Activated CD4-positive, alpha-beta T cell treated with anti-CD3 and anti-CD28 coated beads, Interleukin-2, amount 10 ng/mL, durations not matched to agents 24 days and 14 days (primary cell): ENCODE measurements at regions not wholly inside any gene's neighbourhood (a gene's known extent, or its start where the extent isn't known, plus 50 kb on each side); places are given as distances from the start of the nearest gene placed in this dataset.
A peak's percentile ranks its signal among the peaks of the same experiment; 100 is the strongest.
"Not testable (repeated sequence)": the region's sequence is repeated elsewhere in the genome, so short reads cannot be mapped to it uniquely, and the experiment has no call there.

ENCODE experiments used
- DNase-seq: peaks from one replicate; pipeline ENCODE4 v3.0.0; 2022
- H3K27ac Mint-ChIP-seq: one replicate; pipeline ENCODE4 v1.8.0; 2022; ENCODE audit warnings: mild to moderate bottlenecking, mixed read lengths
- H3K27me3 Mint-ChIP-seq: one replicate; pipeline ENCODE4 v1.8.0; 2022; ENCODE audit warnings: mixed read lengths
- H3K36me3 Mint-ChIP-seq: one replicate; pipeline ENCODE4 v1.8.0; 2022; ENCODE audit warnings: low read depth, mild to moderate bottlenecking, mixed read lengths
- H3K4me1 Mint-ChIP-seq: one replicate; pipeline ENCODE4 v1.8.0; 2021; ENCODE audit warnings: mixed read lengths
- H3K4me3 Mint-ChIP-seq: one replicate; pipeline ENCODE4 v1.8.0; 2022; ENCODE audit warnings: mild to moderate bottlenecking, moderate library complexity, mixed read lengths
- H3K9me3 Mint-ChIP-seq: one replicate; pipeline ENCODE4 v1.8.0; 2021; ENCODE audit warnings: mixed read lengths
- intact Hi-C: fragments of 100-400 bp; cut with micrococcal nuclease; formaldehyde crosslinking; loops from one replicate; pipeline ENCODE4 v1.15.1; 2023

DNA sequence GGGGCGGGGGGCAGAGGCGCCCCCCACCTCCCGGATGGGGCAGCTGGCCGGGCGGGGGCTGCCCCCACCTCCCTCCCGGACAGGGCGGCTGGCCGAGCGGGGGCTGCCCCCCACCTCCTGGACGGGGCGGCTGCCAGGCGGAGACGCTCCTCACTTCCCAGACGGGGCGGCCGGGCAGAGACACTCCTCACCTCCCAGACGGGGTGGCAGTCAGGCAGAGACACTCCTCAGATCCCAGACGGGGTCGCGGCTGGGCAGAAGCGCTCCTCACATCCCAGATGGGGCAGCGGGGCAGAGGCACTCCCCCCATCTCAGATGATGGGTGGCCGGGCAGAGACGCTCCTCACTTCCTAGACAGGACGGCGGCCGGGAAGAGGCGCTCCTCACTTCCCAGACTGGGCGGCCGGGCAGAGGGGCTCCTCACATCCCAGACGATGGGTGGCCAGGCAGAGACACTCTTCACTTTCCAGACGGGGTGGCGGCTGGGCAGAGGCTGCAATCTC is 240.1 kb downstream of the NPIPA7 start:
- H3K36me3 Mint-ChIP-seq, H3K9me3 Mint-ChIP-seq, H3K27me3 Mint-ChIP-seq, H3K4me1 Mint-ChIP-seq, DNase-seq, H3K4me3 Mint-ChIP-seq, H3K27ac Mint-ChIP-seq, intact Hi-C loops: not testable (repeated sequence)

DNA sequence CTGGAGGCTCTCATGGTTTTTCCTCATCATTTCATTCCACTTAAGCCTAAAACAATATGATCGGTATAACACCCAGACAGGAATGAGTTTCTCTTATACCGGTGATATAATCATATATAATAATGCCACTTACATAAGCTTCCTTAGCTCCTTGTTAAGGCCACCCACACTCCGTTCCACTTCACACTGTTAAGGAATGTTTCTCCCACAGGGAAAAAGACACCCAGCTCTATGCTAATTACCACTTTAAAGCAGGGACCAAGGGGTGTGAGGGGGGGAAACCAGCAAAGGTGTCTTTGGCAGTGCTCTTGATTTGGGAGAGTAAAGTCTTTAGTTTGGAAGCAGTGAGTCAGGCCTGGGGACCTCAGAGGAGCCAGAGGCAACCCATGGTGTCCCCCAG is 245.4 kb downstream of the NPIPA7 start:
- intact Hi-C loops, H3K27ac Mint-ChIP-seq, H3K9me3 Mint-ChIP-seq, H3K27me3 Mint-ChIP-seq, DNase-seq, H3K4me1 Mint-ChIP-seq, H3K36me3 Mint-ChIP-seq, H3K4me3 Mint-ChIP-seq: not testable (repeated sequence)

DNA sequence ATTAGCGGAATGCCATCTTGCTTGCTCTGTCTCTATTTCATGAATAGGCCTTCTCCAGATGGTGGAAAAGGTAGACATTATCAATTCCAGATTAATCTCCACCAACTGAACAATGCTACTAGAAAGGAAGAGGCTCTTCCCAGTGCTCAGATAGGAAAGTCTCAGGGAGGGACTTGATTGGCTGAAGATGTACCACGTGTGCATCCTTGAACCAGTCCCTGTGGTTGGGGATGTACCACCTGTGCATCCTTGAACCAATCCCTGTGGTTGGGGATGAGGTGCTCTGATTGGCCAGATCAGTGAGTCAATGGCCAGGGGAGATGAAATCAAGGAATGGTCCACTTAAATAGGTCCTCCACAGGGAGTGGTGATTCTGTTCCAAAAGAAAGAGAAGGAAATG is 246.2 kb downstream of the NPIPA7 start:
- H3K36me3 Mint-ChIP-seq, DNase-seq, H3K4me3 Mint-ChIP-seq, H3K27me3 Mint-ChIP-seq, H3K4me1 Mint-ChIP-seq, H3K27ac Mint-ChIP-seq, intact Hi-C loops, H3K9me3 Mint-ChIP-seq: not testable (repeated sequence)

DNA sequence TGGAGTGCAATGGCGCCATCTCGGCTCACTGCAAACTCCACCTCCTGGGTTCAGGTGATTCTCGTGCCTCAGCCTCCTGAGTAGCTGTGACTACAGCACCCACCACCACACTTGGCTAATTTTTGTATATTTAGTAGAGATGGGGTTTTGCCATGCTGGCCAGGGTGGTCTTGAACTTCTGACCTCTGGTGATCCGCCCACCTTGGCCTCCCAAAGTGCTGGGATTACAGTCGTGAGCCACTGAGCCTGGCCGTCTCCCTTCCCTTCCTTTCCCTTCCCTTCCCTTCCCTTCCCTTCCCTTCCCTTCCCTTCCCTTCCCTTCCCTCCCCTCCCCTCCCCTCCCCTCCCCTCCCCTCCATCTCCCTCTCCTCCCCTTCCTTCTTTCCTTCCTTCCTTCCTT is 248.9 kb downstream of the NPIPA7 start:
- H3K27ac Mint-ChIP-seq, H3K9me3 Mint-ChIP-seq, H3K4me1 Mint-ChIP-seq, DNase-seq, H3K27me3 Mint-ChIP-seq, H3K36me3 Mint-ChIP-seq, intact Hi-C loops, H3K4me3 Mint-ChIP-seq: not testable (repeated sequence)

DNA sequence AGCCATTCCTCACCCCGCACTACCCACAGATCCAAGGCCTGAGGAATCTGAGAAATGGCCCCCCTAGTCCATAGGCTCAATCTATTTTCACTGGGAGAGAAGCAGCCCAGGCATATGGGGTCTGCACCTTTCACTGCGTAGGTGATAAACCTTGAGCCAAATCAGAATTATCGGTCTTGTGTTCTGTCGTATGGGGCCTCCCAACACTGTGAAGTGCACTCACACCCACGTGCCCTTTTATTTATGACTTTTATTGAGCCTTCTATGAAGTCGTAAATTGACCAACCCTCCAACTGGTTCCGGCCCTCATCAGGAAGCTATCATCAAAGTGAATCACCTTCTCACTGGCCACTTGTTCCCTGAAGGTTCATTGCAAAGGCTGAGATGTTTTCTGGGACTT is 259.3 kb downstream of the NPIPA7 start:
- H3K36me3 Mint-ChIP-seq, H3K4me3 Mint-ChIP-seq, H3K27me3 Mint-ChIP-seq, H3K9me3 Mint-ChIP-seq, H3K4me1 Mint-ChIP-seq, intact Hi-C loops, H3K27ac Mint-ChIP-seq: not testable (repeated sequence)
- DNase-seq: peak; percentile 17

DNA sequence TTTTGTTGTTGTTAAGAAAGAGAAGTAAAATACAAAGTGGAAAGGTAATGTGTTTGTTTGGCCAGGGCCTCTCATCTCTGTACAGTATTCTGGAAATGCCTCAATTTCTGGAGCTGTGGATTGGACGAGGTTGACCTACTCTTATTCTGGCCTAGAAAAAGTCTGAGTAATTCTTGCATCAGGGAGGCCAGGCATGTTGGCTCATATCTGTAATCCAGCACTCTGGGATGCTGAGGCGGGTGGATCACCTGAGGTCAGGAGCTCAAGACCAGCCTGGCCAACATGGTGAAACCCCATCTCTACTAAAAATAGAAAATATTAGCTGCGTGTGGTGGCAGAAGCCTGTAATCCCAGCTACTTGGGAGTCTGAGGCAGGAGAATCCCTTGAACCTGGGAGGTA is 259.8 kb downstream of the NPIPA7 start:
- H3K4me3 Mint-ChIP-seq, H3K27me3 Mint-ChIP-seq, H3K4me1 Mint-ChIP-seq, DNase-seq, H3K27ac Mint-ChIP-seq, H3K9me3 Mint-ChIP-seq, intact Hi-C loops, H3K36me3 Mint-ChIP-seq: not testable (repeated sequence)

DNA sequence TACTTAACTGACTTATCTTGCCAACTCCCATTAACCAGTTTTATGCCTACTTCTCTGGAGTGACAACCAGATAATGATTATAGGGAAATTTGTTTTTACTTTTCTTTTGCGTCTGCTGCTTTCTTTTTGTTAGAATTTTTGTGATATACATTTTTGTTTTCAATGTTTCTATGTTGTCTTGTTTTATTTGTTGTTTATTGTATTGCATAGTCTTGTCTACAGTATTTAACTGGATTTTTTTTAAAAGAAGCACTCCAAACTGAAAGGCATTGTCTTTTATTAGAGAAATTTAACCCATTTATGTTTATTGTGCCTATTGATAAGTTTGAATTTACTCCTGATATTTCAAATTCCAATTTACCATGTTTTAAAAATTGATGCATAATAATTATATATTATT is 264.9 kb downstream of the NPIPA7 start:
- H3K4me1 Mint-ChIP-seq: not testable (repeated sequence)

DNA sequence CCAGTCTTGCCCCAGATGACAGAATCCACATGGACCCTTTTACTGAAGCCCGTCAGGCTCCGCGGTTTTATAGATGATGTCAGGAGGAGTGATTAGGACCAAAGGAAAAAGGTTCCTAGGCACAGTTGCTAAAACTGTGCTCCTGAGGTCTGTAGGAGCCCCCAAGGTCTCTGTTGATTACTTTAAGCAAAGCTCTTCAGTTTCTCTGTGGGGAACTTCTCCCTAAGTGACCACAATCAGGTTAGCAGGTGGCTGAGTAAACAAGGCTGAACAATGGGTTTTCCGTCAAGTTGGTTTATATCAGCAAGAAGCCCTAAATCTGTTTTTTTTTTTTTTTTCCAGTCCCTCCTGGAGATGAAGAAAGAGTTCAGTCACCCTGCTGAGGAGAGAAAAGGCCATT is 269.1 kb downstream of the NPIPA7 start:
- H3K27me3 Mint-ChIP-seq, H3K4me3 Mint-ChIP-seq, H3K9me3 Mint-ChIP-seq, H3K27ac Mint-ChIP-seq, intact Hi-C loops, H3K4me1 Mint-ChIP-seq, H3K36me3 Mint-ChIP-seq, DNase-seq: not testable (repeated sequence)

More for the DNA sequence above, 264.9 kb downstream of the NPIPA7 start:
- H3K27me3 Mint-ChIP-seq, DNase-seq, H3K4me3 Mint-ChIP-seq, H3K36me3 Mint-ChIP-seq, H3K27ac Mint-ChIP-seq, H3K9me3 Mint-ChIP-seq, intact Hi-C loops: not testable (repeated sequence)

DNA sequence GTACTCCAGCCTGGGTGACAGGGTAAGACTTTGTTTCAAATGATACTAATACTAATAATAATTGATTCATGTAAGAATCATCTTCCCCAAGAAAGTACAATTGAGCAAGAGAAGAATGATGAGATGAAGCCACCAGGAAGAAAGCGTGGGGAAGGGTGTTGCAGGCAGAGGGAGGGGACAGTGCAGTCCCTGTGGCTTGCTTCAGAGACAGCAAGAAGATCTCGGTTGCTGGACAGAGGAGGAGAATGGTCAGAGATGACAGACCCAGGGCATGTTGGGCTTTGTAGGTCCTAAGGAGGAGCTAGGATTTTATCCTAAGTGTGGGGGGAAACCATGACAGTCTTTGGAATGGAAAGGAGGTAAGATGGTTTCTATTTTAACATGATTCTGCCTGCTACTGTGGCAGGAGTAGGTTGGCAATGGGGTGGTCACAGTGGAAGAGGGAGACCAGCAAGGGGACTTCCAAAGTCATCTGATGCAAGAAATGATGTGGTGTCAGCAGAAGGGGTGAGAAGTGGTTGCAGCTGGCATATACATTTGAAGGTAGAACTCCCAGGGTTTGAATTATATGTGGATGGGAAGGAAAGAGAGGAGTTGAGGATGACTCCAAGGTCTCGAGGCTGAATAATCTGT is 293.4 kb downstream of the NPIPA7 start:
- H3K9me3 Mint-ChIP-seq, H3K4me1 Mint-ChIP-seq, H3K36me3 Mint-ChIP-seq, H3K4me3 Mint-ChIP-seq, intact Hi-C loops, H3K27me3 Mint-ChIP-seq, H3K27ac Mint-ChIP-seq, DNase-seq: not testable (repeated sequence)

DNA sequence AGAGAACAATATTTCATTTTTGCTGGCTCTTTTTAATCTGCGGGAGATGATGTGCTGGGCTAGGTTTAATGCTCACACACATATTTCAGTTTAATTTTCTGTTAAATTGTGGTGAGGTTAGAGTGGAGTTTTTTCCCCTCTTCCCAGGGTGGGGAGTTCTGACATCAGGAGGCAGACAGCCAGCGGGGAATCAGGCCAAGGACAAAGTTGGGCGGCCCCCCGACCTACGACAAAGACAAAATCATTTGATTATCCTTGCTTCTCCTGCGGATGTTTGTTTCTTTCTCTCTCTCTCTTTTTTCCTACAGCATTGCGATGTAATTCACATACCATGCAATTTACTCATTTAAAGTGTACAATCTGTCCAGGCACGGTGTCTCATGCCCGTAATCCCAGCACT is 295.9 kb downstream of the NPIPA7 start:
- DNase-seq, H3K4me1 Mint-ChIP-seq, H3K27ac Mint-ChIP-seq, H3K9me3 Mint-ChIP-seq, H3K36me3 Mint-ChIP-seq, H3K4me3 Mint-ChIP-seq, H3K27me3 Mint-ChIP-seq, intact Hi-C loops: not testable (repeated sequence)

DNA sequence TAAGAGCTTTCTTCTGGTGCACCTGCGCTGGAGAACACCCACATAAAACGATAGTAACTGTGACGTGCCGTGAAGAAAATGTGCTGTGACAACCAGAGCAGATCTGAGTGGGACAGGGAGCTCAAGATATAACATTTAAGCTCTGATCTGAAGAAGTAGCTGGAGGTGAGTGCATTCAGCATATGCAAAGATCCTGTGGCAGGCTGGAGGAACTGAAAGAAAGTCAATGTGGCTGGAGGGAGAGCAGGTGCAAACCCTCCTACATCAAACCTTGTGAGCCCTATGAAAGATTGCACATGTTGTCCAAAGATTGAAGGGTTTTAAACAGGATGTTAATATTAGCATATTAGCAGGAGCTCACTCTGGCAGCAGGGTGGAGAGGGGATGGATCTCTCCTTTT is 342.9 kb downstream of the NPIPA7 start:
- DNase-seq: not testable (repeated sequence)

DNA sequence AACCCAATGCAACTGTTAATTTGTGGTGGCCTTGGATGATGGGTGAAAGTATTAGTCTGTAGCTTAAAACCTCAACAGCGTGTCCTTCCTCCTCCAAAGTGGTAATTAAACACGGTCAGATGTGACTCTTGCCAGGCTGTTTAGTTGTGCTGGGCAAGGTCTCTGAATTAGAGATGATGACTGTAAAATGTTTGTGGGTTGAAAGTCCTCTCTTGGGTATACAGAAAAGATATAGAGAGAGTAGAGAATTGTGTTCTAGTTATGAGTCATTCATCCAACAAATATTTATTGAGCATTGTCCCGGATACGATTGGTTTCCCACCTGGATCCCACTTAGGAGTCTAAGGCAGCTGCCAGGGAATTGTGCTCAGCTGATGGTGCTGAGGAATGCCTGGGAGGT is 343.7 kb downstream of the NPIPA7 start:
- H3K4me1 Mint-ChIP-seq, H3K4me3 Mint-ChIP-seq, H3K9me3 Mint-ChIP-seq, H3K27ac Mint-ChIP-seq, intact Hi-C loops, DNase-seq, H3K36me3 Mint-ChIP-seq, H3K27me3 Mint-ChIP-seq: not testable (repeated sequence)

More for the DNA sequence above, 342.9 kb downstream of the NPIPA7 start:
- H3K4me3 Mint-ChIP-seq, H3K27me3 Mint-ChIP-seq, H3K9me3 Mint-ChIP-seq, H3K4me1 Mint-ChIP-seq, intact Hi-C loops, H3K36me3 Mint-ChIP-seq, H3K27ac Mint-ChIP-seq: not testable (repeated sequence)

DNA sequence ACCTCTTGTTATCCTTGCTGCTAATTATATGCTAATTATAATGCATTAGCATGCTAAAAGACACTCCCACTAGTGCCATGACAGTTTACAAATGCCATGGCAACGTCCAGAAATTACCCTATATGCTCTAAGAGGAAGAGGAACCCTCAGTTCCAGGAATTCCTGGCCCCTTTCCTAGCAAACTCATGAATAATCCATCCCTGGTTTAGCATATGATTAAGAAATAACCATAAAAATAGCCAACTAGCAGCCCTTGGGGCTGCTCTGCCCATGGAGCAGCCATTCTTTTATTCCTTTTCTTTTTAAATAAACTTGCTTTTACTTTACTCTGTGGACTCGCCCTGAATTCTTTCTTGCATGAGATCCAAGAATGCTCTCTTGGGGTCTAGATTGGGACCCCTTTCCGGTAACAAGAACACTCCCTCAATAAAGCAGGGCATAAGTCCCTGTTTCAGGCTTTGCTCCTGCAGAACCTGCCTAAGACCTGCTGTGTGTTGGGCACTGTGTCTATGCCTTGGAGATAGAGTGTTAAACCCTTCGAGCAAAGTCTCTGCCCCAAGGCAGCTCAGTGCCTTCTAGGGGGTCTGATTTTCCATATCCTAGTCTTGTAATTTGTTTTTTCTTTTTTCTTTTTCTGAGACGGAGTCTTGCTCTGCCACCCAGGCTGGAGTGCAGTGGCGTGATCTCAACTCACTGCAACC is 345.0 kb downstream of the NPIPA7 start:
- H3K27me3 Mint-ChIP-seq, H3K4me3 Mint-ChIP-seq, DNase-seq, H3K27ac Mint-ChIP-seq, H3K9me3 Mint-ChIP-seq, H3K36me3 Mint-ChIP-seq, H3K4me1 Mint-ChIP-seq, intact Hi-C loops: not testable (repeated sequence)

DNA sequence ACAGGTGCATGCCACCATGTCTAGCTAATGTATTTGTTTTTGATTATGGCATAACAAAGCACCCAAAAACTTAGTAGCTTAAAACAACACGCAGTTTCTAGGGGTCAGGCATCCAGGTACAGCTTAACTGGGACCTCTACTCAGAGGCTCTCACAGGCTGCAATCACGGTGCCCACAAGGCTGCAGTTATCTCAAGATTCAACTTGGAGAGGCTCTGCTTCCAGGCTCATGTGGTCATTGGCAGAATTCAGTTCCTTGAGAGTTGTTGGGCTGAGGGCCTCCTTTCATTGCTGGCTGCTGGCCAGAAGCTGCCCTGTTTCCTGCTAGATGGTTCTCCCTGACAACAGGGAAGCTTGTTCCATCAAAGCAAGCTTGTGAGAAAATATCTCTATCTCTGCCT is 348.1 kb downstream of the NPIPA7 start:
- intact Hi-C loops, H3K4me3 Mint-ChIP-seq, DNase-seq, H3K36me3 Mint-ChIP-seq, H3K4me1 Mint-ChIP-seq, H3K27ac Mint-ChIP-seq, H3K9me3 Mint-ChIP-seq, H3K27me3 Mint-ChIP-seq: not testable (repeated sequence)

DNA sequence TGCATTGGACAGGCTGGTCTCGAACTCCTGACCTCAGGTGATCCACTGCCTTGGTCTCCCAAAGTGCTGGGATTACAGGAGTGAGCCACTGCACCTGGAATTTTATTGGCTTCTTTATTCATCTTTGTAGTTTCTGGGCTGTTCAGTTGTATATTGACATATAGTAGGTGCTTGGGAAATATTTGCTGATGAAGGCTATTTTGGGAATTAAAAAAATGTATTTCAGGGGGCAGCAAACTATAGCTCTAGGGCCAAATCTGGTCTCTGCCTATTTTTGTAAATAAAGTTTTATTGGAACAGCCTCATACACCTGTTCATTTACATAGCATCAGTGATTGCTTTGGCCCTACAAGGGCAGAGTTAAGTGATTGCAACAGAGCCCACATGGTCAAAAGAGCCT is 363.6 kb downstream of the NPIPA7 start:
- DNase-seq, H3K27me3 Mint-ChIP-seq, H3K4me1 Mint-ChIP-seq, H3K36me3 Mint-ChIP-seq, H3K9me3 Mint-ChIP-seq, H3K4me3 Mint-ChIP-seq, H3K27ac Mint-ChIP-seq, intact Hi-C loops: not testable (repeated sequence)
